DMS153 (cell line): ENCODE measurements at regions not wholly inside any gene's neighbourhood (a gene's known extent, or its start where the extent isn't known, plus 50 kb on each side); places are given as distances from the start of the nearest gene placed in this dataset.
"Not testable (repeated sequence)": the region's sequence is repeated elsewhere in the genome, so short reads cannot be mapped to it uniquely, and the experiment has no call there.

ENCODE experiments used
- DNase-seq: peaks from one replicate; lab custom pipeline; 2025; lab: John Stamatoyannopoulos, UW

- no peak for DNase-seq
Measured at GRCh38 chrX:896256-896655, 265.7 kb downstream of the SHOX start.

DNA sequence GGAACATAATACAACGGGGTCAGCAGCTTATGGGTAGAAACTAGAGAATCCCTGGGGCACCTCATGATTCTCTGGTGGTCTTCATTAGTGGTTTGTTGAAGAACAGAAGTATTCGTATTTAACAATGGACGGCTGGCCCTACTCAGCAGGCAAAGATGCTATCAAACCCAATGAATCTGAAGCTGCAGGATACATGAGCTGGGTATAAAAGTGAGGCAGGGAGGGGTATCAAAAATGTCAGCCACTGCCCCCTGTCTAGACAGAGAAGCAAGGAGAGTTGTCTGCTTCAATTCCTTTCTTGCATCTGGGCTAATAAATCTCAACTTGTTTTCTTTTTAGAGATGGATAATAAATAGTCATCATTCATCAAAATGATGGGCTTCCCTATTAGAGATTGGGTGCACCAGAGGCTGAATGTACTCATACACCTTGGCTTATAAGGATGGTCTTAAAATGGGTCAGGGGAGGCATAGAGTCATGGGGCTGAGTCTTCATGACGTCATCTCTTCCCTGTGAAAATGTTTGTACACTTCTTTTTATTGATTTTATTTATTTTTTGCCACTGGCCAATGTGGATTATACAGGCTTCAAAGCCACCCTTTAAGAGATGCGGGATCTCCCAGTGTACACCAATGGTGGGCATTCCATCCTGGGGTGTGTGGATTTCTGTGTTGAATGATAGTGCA, 259.5 kb downstream of the SHOX start:
- DNase-seq: no peak

DNA sequence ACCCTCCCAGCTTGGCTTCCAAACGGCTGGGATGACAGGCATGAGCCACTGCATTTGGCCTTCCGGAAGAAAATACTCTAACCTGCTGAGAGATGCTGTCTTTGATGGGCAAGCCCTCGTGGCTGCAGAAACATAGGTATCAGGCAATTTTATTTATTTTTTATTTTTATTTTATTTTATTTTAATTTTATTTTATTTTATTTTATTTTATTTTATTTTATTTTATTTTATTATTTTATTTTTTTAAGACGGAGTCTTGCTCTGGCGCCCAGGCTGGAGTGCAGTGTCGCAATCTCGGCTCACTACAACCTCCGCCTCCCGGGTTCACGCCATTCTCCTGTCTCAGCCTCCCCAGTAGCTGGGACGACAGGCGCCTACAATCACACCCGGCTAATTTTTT, 257.1 kb downstream of the SHOX start:
- DNase-seq: not testable (repeated sequence)

- DNase-seq: no peak
Measured at GRCh38 chrX:883588-883987, 253.0 kb downstream of the SHOX start.

- DNase-seq: not testable (repeated sequence)
Measured at GRCh38 chrX:879756-880698, 249.4 kb downstream of the SHOX start.

DNA sequence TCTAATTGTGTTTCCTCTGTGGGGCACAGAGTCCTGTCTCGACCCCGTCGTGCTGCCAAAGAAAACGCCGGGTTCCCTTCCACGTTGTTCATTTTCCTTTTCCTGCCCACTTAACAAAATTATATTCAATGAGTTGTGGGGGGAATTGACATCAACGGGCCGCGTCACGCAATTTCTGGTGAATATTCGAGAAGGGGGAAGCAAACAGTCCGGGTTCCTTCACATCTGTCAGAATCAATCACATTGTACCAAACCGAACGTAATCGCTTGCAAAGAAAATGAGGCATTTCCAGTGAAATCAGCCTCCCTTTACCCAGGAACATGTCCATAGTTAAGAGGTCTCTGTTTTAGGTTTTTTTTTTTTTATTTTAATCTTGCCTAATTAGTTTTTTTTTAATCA, 243.5 kb downstream of the SHOX start:
- DNase-seq: no peak

GRCh38 chrX:873016-873415, 242.4 kb downstream of the SHOX start:
- DNase-seq: no peak

DNA sequence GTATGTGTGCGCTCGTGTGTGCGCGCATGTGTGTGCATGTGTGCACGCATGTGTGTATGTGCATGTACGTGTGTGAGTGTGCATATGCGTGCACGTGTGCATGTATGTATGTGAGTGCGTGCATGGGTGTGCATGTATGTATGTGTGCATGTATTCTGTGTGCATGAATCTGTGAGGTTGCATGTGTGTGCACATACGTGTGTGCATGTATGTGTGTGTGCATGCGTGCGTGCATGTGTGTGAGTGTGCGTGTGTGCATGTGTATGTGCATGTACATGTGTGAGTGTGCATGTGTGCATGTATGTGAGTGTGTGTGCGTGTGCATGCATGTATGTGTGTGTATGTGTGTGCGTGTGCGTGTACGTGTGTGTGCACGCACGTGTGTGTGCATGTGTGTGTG, 241.5 kb downstream of the SHOX start:
- DNase-seq: no peak

DNA sequence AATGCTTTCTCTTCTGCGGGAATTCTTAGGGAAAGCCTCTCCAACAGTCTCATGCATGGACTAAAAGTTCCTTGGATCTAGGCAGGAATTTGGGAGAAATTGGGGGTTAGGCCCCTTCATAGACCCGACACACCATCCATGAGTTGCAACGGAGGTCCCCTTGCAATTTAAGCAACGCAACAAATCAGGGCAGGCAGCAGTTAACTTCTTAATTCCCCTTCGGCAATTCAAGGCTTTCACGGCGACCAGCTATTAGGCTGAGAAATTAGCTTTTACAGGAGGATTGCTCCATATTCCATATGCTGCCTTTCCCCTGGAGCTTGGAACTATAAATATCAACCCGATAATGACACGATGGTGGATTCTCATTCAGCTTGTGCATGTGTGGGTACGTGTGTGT, 241.0 kb downstream of the SHOX start:
- no peak for DNase-seq

GRCh38 chrX:867966-868647, 237.5 kb downstream of the SHOX start:
- DNase-seq: no peak

DNA sequence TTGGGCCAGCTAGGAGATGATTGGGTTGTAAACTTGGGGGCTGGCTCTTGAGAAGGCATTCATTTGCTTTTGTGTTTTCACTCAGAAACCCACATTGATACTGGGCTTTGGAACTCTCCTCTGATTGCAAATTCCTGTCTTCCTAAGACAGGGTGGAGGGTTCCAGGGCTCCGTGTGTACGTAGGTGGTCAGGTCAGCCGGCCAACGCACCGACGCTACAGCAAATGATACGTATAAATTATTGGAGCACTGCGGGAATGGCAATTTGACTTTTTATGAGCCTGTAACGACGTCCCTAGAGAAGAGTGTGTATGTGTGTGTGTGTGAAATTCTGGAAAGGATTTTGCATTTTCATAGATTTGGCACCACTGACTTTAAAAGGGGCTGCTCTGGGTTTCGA, 236.9 kb downstream of the SHOX start:
- no peak for DNase-seq

DNA sequence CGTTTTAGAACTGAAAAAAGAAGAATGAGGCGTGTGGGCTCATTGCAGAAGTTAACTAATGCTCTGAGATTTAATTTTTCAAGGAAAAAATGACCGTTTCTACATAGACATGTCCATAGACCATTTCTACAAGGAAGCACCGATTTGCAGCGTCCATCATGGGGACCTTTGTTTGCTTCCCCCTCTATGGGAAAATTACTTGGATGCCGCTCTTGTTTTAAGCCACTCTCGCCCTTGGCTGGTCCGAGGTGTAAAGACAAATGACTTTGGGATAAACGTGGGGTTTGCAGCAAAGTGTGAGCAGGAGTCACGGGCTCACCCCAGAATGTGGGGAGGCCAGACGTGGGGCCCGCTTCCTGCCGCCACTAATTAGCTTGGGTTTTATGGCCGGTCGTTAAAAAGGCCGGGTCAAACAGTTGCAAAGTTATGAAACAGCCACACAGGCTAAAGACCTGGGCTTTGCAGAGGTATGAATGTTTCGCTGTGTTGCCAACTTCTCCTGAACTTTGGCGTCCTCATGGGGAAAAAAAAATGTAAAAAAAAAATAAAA, 235.9 kb downstream of the SHOX start:
- no peak for DNase-seq

DNA sequence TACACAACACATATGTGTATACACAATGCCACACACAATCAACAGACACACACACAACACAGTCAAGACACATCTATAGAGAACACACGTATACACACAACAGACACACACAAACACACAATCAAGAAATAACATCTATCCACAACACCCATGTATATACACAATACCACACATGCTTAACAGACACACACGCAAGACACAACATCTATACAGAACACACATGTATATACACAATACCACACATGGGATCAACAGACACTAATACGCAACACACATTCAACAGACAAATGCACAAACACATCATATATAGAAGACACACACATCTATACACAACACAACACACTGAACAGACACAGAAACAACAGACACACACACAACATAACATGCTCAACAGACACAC, 234.8 kb downstream of the SHOX start:
- no peak for DNase-seq

- DNase-seq: no peak
Measured at GRCh38 chrX:861921-862320, 231.3 kb downstream of the SHOX start.

GRCh38 chrX:861340-861890, 230.8 kb downstream of the SHOX start:
- DNase-seq: no peak

GRCh38 chrX:859329-859728, 228.7 kb downstream of the SHOX start:
- DNase-seq: no peak

- no peak for DNase-seq
Measured at GRCh38 chrX:858542-859078, 228.0 kb downstream of the SHOX start.

DNA sequence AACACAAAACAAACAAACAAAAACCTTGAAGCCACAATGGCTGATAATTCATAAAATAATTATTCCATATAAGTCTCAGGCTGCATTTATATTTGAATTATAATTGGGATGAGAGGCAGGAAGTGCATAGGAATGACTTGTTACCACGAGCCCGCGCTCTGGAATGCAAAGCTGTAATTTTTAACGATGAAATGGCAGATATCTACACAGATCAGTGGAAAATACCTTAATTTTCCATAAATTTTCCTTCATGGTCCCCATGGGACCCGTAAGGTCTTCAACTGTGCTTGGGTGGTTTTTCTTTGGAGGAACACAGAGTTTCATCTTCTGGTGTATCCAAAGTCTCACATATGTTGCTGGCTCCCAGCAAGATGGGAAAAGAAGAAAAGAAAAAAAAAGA, 226.8 kb downstream of the SHOX start:
- no peak for DNase-seq

DNA sequence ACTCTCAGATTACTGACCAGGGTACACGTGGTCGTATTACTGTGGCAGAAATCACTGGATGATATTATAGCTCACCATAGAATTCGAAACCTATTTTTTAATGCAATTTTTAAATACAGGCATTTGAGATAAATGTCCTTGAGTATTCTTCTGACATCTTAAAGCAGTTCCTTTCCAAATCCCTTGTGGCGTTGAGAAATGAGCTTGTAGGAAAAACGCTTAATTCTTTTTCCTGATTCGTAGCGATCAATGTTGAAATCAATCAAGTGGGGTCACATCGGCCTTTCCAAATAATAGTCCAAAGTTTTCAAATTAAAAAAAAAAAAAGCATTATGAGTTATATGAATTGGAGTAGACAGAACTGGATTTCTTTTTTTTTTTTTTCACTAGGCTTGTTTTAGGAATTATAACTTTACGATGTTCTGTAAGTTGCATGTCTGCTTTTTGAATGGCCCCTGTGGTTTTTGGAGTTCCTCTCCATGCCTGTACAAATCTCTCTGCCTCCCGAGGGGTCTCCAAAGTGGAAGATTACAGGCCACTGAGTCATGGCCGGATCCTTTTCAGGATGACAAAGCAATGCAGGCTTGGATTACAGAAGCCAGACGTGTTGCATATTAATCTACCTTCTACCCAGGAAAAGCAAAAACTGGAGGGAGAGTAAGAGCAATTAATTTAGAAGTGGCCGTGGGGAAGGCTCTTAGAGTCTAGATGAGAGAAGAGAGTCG, 226.1 kb downstream of the SHOX start:
- DNase-seq: no peak

DNA sequence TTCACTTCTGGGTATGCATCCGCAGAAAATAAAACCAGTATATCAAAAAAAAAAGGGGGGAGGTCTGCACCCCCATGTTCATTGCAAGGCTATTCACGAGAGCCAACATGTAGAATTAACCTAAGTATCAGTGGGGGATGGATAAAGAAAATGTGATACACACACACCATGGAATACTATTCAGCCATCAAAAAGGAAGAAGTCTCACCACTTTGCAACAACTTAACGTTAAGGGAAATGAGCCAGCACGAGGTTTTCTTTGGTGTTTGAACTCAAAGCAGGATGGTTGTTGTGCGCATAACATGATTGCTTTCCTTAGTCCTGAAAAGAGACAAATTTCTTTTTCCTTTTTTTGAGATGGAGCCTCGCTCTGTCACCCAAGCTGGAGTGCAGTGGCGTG, 222.7 kb downstream of the SHOX start:
- DNase-seq: no peak

- DNase-seq: no peak
Measured at GRCh38 chrX:850471-850916, 219.9 kb downstream of the SHOX start.
